EL (cell line): ENCODE measurements at regions not wholly inside any gene's neighbourhood (a gene's known extent, or its start where the extent isn't known, plus 50 kb on each side); places are given as distances from the start of the nearest gene placed in this dataset.
A peak's percentile ranks its signal among the peaks of the same experiment; 100 is the strongest.
"Not testable (repeated sequence)": the region's sequence is repeated elsewhere in the genome, so short reads cannot be mapped to it uniquely, and the experiment has no call there.

Experiments used
- DNase-seq: peaks from one replicate; pipeline ENCODE4 v3.0.0-alpha.2; 2016

DNA sequence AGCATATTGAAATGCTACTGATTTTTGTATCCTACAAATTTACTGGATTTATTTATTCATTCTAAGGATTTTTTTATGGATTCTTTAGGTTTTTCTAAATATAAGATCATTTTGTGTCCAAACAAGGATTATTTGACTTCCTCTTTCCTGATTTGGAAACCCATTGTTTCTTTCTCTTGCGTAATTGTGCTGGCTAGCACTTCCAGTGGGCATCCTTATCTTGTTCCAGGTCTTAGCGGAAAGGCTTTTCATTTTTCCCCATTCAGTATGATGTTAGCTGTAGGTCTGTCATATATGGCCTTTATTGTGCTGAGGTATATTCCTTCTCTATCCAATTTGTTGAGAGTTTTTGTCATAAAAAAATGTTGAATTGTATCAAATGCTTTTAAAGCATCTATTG lies 57.2 kb upstream of the RHOJ start:
- DNase-seq, result no peak

DNA sequence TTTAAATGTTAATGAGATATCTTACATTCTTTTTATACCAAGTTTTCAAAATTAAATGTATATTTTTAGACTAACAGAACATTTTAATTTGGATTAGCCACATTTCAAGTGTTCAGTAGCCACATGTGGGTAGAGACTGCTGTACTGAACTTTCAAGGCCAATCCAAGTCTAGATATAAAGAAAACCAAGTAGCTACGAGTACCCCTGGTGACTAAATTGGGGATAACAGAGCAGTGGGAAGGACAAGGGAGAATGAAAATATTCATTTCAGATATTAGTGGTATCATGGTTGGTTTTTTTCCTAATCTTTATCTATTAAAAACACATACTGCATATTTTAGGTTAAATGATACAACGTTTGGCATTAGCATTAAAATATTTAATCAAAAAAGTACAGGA lies 69.4 kb upstream of the RHOJ start:
- DNase-seq, result peak; percentile 6

DNA sequence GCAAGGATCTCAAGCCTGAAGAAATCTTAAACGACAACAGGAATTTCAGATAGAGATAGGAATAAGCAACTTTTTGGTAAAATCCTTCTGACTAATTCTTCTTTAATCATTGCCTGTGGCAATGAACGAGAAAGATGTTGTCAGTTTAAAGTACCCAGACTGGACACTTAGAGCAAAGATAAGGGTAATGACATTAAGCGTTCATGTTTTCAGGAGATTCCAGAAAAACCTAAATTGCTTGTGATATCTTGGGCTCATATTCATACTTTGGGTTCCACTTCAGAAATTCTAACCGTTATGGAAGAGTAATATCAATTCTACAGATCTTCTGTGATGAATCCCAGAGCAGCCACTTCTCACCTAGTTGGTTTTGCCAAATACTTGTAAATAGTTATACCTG lies 73.7 kb upstream of the RHOJ start:
- no peak for DNase-seq

DNA sequence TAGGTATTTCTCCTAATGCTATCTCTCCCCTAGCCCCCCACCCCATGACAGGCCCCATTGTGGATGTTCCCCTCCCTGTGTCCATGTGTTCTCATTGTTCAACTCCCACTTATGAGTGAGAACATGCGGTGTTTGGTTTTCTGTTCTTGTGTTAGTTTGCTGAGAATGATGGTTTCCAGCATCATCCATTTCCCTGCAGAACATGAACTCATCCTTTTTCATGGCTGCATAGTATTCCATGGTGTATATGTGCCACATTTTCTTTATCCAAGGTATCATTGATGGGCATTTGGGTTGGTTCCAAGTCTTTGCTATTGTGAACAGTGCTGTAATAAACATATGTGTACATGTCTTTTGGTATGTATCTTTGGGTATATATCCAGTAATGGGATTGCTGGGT lies 61.2 kb upstream of the KCNH5 start:
- DNase-seq, result not testable (repeated sequence)

DNA sequence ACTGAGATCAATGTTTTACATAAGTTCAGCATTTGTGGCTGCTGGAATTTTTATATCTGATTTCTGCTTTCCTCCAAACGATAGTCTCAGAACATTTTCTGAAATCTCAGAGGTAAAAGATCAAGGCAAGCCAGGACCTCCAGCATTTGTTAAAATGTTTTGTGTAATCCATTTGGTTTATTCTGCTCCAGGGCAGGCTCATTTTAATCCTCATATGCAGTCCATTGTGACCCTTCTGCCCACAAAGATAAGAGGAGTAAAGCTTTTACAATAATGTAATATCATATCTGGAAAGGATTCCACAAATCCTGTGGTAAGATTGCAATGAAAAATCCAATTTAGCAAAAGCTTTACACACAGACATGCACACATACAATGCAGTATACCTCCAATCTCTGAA lies 55.3 kb upstream of the KCNH5 start:
- no peak for DNase-seq

DNA sequence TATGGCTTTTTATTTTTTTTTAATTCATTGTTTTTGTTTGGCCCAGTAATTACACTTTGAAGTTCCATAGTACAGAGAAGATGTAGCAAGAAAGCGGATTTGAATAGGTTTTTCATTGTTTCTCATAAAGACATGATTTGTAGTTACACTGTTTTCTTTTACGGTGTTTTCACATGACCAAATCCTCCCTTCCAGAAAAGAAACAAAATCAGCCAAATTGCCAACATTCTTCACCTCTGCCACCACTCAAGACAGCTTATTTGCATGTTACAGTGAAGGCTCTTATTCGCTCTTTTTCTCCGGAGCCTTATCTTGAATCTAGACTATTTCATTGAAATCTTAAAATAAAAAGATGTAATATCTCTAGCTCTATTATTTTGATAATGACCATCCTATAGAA lies 50.9 kb upstream of the KCNH5 start:
- DNase-seq, result no peak
